Right lobe of liver (tissue), 6 donors: ENCODE measurements at regions not wholly inside any gene's neighbourhood (a gene's known extent, or its start where the extent isn't known, plus 50 kb on each side); places are given as distances from the start of the nearest gene placed in this dataset.

ENCODE experiments used
- ATAC-seq, 4 donors: fragments of 200-7000 bp; cut with Tn5 transposase; one replicate each; pipeline ENCODE4 v1.9.1; 2020; ENCODE audit warnings: mild to moderate bottlenecking in 4 of 4, moderate library complexity in 4 of 4
- DNase-seq, 3 donors: peaks; one replicate each; pipeline ENCODE4 v3.0.0-alpha.2; 2020
- H3K27ac ChIP-seq, 3 donors: fragments of 200-600 bp; one replicate each; pipeline ENCODE4 v1.8.0; 2022
- H3K27me3 ChIP-seq, 2 donors: fragments of 200-600 bp; one replicate each; pipeline ENCODE4 v1.8.0; 2022
- H3K36me3 ChIP-seq, 4 donors: fragments of 200-600 bp; sonication (generic) in 1 of 4; one replicate each; pipeline versions ENCODE4 v1.5.1 to v1.8.0; 2017 to 2022; ENCODE audit warnings: control low read depth in 1 of 4
- H3K4me1 ChIP-seq, 4 donors: fragments of 200-600 bp; sonication (generic) in 1 of 4; one replicate each; pipeline versions ENCODE4 v1.5.1 to v1.8.0; 2017 to 2022; ENCODE audit warnings: control low read depth in 1 of 4
- H3K4me3 ChIP-seq, 3 donors: fragments of 200-600 bp; one replicate each; pipeline ENCODE4 v1.8.0; 2022
- H3K9me3 ChIP-seq, 4 donors: fragments of 200-600 bp; sonication (generic) in 1 of 4; one replicate each; pipeline versions ENCODE4 v1.5.1 to v1.8.0; 2017 to 2022; ENCODE audit warnings: control low read depth in 1 of 4
- CTCF ChIP-seq, 4 donors: fragments of 200-600 bp in 3 of 4; fragments of 450-650 bp in 1 of 4; IDR thresholded peaks; one replicate each; pipeline versions ENCODE4 v1.5.1 to v1.8.0; 2016 to 2022; ENCODE audit warnings: antibody characterized with exemption in 4 of 4, mild to moderate bottlenecking in 2 of 4
- POLR2A ChIP-seq: fragments of 450-650 bp; IDR thresholded peaks from one replicate; pipeline ENCODE4 v1.6.1; 2017; ENCODE audit warnings: antibody characterized with exemption, mild to moderate bottlenecking
- WGBS: methylation state at CpG from one replicate; pipeline ENCODE4 v1.1.6; 2018; ENCODE audit warnings: low coverage, low lambda C conversion rate; ENCODE audit not compliant: insufficient coverage; ENCODE audit errors: missing lambda C conversion rate; 5-methylcytosine and 5-hydroxymethylcytosine counted together
- intact Hi-C, 2 donors: fragments of 100-400 bp; cut with DNase I; formaldehyde crosslinking; loops; one replicate each; pipeline versions ENCODE4 v1.11.2 to v1.14.1; 2022
- donor health status: DM: no; HTN: yes; CAD: no.
- donor health status: DM: no; HTN: no; CAD: no.
- donor health status: DM: no; HTN: no; CAD: no.
- donor health status: DM: no; HTN: yes; CAD: no.
- donor health status: DM: no; HTN: yes; CAD: no.

- ATAC-seq: peak in 2 of 4 donors; percentile 20 to 37
Observed at GRCh38 chrX:20438871-20439526, 172.3 kb upstream of the RPS6KA3 start.

DNA sequence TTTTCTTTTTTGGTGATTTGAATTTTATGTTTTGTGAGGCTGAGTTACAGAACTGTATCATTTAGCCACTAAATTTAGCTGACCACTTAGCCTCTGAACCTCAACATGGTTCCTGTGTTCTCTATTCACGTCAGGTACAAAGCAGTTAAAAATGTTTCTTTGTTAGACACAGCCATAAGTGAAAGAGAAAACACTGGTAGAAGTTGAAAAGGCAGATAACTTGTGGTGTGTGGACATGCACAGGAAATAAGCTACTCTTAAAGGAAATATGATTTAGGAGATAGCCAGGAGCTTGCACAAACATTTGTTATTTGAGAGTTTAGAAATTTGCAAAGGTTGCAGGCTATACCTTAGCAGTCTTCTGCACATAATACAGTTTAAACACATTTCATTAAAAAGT is 171.0 kb upstream of the RPS6KA3 start:
- Histone ChIP-seq H3K36me3 (no peaks in the 10 kb centered on the region), H3K9me3 (no peaks in the 10 kb centered on the region), H3K4me3 (no peak overlapping the region), H3K4me1 (no peaks in the 10 kb centered on the region), H3K27ac (no peak overlapping the region), H3K27me3 (no peaks in the 10 kb centered on the region)
- 23% methylated on average over 1 of the region's 1 CpG for WGBS
- intact Hi-C loops: no loop called here
- ATAC-seq (no peak), DNase-seq (no peak)
- TF ChIP-seq CTCF (IDR thresholded peaks at IDR 0.05) (no peak), POLR2A (no peak)

More at GRCh38 chrX:20438871-20439526, 172.3 kb upstream of the RPS6KA3 start:
- intact Hi-C loops: no loop called here
- no peaks in the 10 kb centered on the region for H3K4me1 ChIP-seq
- WGBS: 49% methylated on average over 9 of the region's 9 CpGs
- no peaks in the 10 kb centered on the region for H3K36me3 ChIP-seq
- H3K27ac ChIP-seq: no peak overlapping the region
- H3K4me3 ChIP-seq: no peak overlapping the region
- TF ChIP-seq CTCF (IDR thresholded peaks at IDR 0.05) (no peak), POLR2A (no peak)
- no peak for DNase-seq
- no peaks in the 10 kb centered on the region for H3K27me3 ChIP-seq
- H3K9me3 ChIP-seq: no peaks in the 10 kb centered on the region

DNA sequence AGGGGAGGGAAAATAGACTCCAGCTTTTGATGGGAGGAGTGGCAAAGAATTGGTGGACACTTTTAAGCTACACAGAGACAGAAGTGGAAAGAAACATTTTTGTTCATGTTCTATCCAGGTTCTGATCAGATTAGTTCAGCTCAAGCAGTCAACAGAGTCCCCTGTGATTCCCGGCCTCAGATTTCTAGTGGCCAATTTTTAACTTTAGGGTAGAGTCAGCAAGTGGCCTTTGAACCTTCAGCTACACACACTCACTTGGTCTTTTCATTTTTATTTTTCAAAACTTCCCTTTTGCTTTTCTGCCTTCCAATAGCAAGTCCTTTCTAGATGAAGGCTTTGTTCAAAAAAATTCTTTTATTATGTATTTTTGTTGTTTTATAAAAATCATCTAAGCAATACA is 169.2 kb upstream of the RPS6KA3 start:
- ATAC-seq (peak; percentile 57 to 81 (median 76)), DNase-seq (no peak)
- intact Hi-C loops: no loop called here
- peaks cover 0 to 9% (median 0%) of the 10 kb centered on the region in 4 donors for H3K4me1 ChIP-seq
- H3K27me3 ChIP-seq: no peaks in the 10 kb centered on the region
- no peaks in the 10 kb centered on the region for H3K36me3 ChIP-seq
- 25% methylated on average over 1 of the region's 1 CpG for WGBS
- H3K4me3 ChIP-seq: no peak overlapping the region
- H3K27ac ChIP-seq: no peak overlapping the region
- no peaks in the 10 kb centered on the region for H3K9me3 ChIP-seq
- no peak for TF ChIP-seq POLR2A
- no peak for TF ChIP-seq CTCF (IDR thresholded peaks at IDR 0.05)

GRCh38 chrX:20434986-20435385 is 168.3 kb upstream of the RPS6KA3 start:
- Histone ChIP-seq H3K4me3 (no peak overlapping the region), H3K36me3 (no peaks in the 10 kb centered on the region), H3K27ac (no peak overlapping the region), H3K27me3 (peaks cover 0 to 4% of the 10 kb centered on the region in 2 donors), H3K4me1 (peaks cover 0 to 9% (median 0%) of the 10 kb centered on the region in 4 donors), H3K9me3 (no peaks in the 10 kb centered on the region)
- TF ChIP-seq POLR2A (no peak), CTCF (IDR thresholded peaks at IDR 0.05) (no peak)
- DNase-seq (no peak), ATAC-seq (no peak)
- intact Hi-C loops: no loop called here
- WGBS: 63% methylated on average over 3 of the region's 3 CpGs
